ENCODE measurements at regions not wholly inside any gene's neighbourhood (a gene's known extent, or its start where the extent isn't known, plus 50 kb on each side); places are given as distances from the start of the nearest gene placed in this dataset.

DNA sequence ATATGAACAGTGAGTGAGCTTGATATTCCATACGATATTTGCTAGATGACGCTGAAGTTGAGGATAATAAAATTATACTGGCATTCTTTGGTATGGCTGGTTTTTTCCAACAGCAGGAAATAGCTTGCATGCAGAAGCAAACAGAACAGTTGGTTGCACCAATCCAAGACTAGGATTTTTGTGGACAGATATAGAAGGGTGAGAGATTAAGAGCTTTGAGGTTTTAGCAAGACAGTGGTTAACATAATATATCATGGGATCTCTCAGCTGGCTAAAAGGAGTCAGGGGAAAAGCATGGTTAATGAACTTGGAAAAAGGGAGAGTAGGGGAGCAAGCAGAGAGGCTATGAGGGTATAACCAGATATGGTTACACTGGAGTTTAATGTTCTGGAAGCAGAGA, 127.9 kb downstream of the DHX15 start:
- Histone ChIP-seq H3K9ac (ENCODE audit: low read length in 5 of 5) (no peak overlapping the region), H3K27me3 (ENCODE audit: control insufficient read depth in 5 of 5, insufficient read depth in 4 of 5, low read length in 5 of 5) (no peaks in the 10 kb centered on the region), H3K27ac (ENCODE audit: low read depth, low read length) (no peak overlapping the region), H3K36me3 (ENCODE audit: control insufficient read depth in 5 of 5, insufficient read depth in 5 of 5, low read length in 5 of 5) (no peaks in the 10 kb centered on the region), H3K9me3 (ENCODE audit: control insufficient read depth in 5 of 5, low read length in 5 of 5) (peaks cover 0 to 4% (median 0%) of the 10 kb centered on the region in 5 donors), H3K4me3 (ENCODE audit: low read depth in 1 of 5, low read length in 5 of 5) (no peak overlapping the region), H3K4me1 (ENCODE audit: control insufficient read depth in 5 of 5, insufficient read depth in 5 of 5, low read length in 5 of 5) (no peaks in the 10 kb centered on the region)

- Histone ChIP-seq H3K27me3 (ENCODE audit: control insufficient read depth in 5 of 5, insufficient read depth in 4 of 5, low read length in 5 of 5) (no peaks in the 10 kb centered on the region), H3K9ac (ENCODE audit: low read length in 5 of 5) (no peak overlapping the region)
Measured at GRCh38 chr4:24453951-24454350, 130.4 kb downstream of the DHX15 start.

GRCh38 chr4:24451870-24452269, 132.5 kb downstream of the DHX15 start:
- Histone ChIP-seq H3K9ac (ENCODE audit: low read length in 5 of 5) (no peak overlapping the region), H3K27ac (ENCODE audit: low read depth, low read length) (no peak overlapping the region), H3K4me1 (ENCODE audit: control insufficient read depth in 5 of 5, insufficient read depth in 5 of 5, low read length in 5 of 5) (peaks cover 0 to 6% (median 0%) of the 10 kb centered on the region in 5 donors), H3K4me3 (ENCODE audit: low read depth in 1 of 5, low read length in 5 of 5) (no peak overlapping the region), H3K36me3 (ENCODE audit: control insufficient read depth in 5 of 5, insufficient read depth in 5 of 5, low read length in 5 of 5) (no peaks in the 10 kb centered on the region), H3K27me3 (ENCODE audit: control insufficient read depth in 5 of 5, insufficient read depth in 4 of 5, low read length in 5 of 5) (no peaks in the 10 kb centered on the region), H3K9me3 (ENCODE audit: control insufficient read depth in 5 of 5, low read length in 5 of 5) (peaks cover 0 to 4% (median 0%) of the 10 kb centered on the region in 5 donors)

More at GRCh38 chr4:24453951-24454350, 130.4 kb downstream of the DHX15 start:
- H3K4me3 ChIP-seq (ENCODE audit: low read depth in 1 of 5, low read length in 5 of 5): no peak overlapping the region
- no peak overlapping the region for H3K27ac ChIP-seq (ENCODE audit: low read depth, low read length)
- H3K9me3 ChIP-seq (ENCODE audit: control insufficient read depth in 5 of 5, low read length in 5 of 5): peaks cover 0 to 4% (median 0%) of the 10 kb centered on the region in 5 donors
- H3K36me3 ChIP-seq (ENCODE audit: control insufficient read depth in 5 of 5, insufficient read depth in 5 of 5, low read length in 5 of 5): no peaks in the 10 kb centered on the region
- peaks cover 0 to 6% (median 0%) of the 10 kb centered on the region in 5 donors for H3K4me1 ChIP-seq (ENCODE audit: control insufficient read depth in 5 of 5, insufficient read depth in 5 of 5, low read length in 5 of 5)

DNA sequence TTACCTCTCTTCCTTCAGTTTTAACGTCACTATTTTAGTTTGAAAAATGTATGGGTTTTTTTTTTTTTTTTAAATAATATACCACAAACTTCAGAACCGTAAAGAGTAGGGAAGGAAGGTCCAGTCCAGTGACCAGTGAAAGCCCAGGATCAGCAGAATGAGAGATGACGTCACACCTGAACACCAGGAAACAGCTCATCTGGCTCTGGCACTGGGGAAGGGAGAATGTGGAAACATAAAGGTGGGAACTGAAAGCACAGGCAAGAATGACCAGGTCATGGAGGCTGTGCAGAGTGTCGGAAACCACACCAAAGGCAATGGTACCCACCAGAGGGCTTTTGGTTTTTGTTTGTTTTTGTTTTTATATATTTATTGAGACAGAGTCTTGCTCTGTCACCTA, 141.2 kb downstream of the DHX15 start:
- Histone ChIP-seq H3K4me3 (ENCODE audit: low read depth in 1 of 5, low read length in 5 of 5) (no peak overlapping the region), H3K27ac (ENCODE audit: low read depth, low read length) (no peak overlapping the region), H3K4me1 (ENCODE audit: control insufficient read depth in 5 of 5, insufficient read depth in 5 of 5, low read length in 5 of 5) (peaks cover 0 to 9% (median 6%) of the 10 kb centered on the region in 5 donors), H3K9ac (ENCODE audit: low read length in 5 of 5) (no peak overlapping the region), H3K27me3 (ENCODE audit: control insufficient read depth in 5 of 5, insufficient read depth in 4 of 5, low read length in 5 of 5) (no peaks in the 10 kb centered on the region), H3K9me3 (ENCODE audit: control insufficient read depth in 5 of 5, low read length in 5 of 5) (no peaks in the 10 kb centered on the region), H3K36me3 (ENCODE audit: control insufficient read depth in 5 of 5, insufficient read depth in 5 of 5, low read length in 5 of 5) (no peaks in the 10 kb centered on the region)

GRCh38 chr4:24440765-24441164, 143.6 kb downstream of the DHX15 start:
- no peak overlapping the region for H3K4me3 ChIP-seq (ENCODE audit: low read depth in 1 of 5, low read length in 5 of 5)
- no peaks in the 10 kb centered on the region for H3K36me3 ChIP-seq (ENCODE audit: control insufficient read depth in 5 of 5, insufficient read depth in 5 of 5, low read length in 5 of 5)
- H3K27me3 ChIP-seq (ENCODE audit: control insufficient read depth in 5 of 5, insufficient read depth in 4 of 5, low read length in 5 of 5): no peaks in the 10 kb centered on the region
- no peaks in the 10 kb centered on the region for H3K9me3 ChIP-seq (ENCODE audit: control insufficient read depth in 5 of 5, low read length in 5 of 5)
- H3K9ac ChIP-seq (ENCODE audit: low read length in 5 of 5): no peak overlapping the region
- H3K27ac ChIP-seq (ENCODE audit: low read depth, low read length): no peak overlapping the region
- peaks cover 0 to 9% (median 6%) of the 10 kb centered on the region in 5 donors for H3K4me1 ChIP-seq (ENCODE audit: control insufficient read depth in 5 of 5, insufficient read depth in 5 of 5, low read length in 5 of 5)

DNA sequence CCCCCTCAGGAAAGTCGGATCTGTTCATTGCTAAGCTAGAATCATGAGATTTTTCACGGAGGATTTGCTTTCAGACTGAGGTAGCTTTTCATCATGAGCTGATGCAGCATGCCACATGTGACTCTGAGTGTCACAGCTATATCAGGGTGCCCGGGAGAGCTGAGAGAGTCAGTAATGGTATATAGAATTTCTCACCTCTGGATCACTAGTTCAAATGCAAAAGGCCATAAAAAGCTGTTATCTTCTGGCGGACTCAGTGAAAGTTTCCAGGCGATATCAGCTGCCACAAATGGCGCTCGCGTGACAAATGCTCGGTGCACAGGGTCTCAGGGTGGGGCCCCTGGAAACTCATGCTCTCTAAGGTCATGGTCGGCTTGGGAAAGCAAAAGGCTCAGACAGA, 150.1 kb downstream of the DHX15 start:
- no peak overlapping the region for H3K4me3 ChIP-seq (ENCODE audit: low read depth in 1 of 5, low read length in 5 of 5)
- no peaks in the 10 kb centered on the region for H3K9me3 ChIP-seq (ENCODE audit: control insufficient read depth in 5 of 5, low read length in 5 of 5)
- no peaks in the 10 kb centered on the region for H3K36me3 ChIP-seq (ENCODE audit: control insufficient read depth in 5 of 5, insufficient read depth in 5 of 5, low read length in 5 of 5)
- H3K4me1 ChIP-seq (ENCODE audit: control insufficient read depth in 5 of 5, insufficient read depth in 5 of 5, low read length in 5 of 5): peaks cover 0 to 1% (median under 1%) of the 10 kb centered on the region in 5 donors
- no peak overlapping the region for H3K9ac ChIP-seq (ENCODE audit: low read length in 5 of 5)
- H3K27me3 ChIP-seq (ENCODE audit: control insufficient read depth in 5 of 5, insufficient read depth in 4 of 5, low read length in 5 of 5): peaks cover 0 to 5% (median 3%) of the 10 kb centered on the region in 5 donors
- no peak overlapping the region for H3K27ac ChIP-seq (ENCODE audit: low read depth, low read length)

DNA sequence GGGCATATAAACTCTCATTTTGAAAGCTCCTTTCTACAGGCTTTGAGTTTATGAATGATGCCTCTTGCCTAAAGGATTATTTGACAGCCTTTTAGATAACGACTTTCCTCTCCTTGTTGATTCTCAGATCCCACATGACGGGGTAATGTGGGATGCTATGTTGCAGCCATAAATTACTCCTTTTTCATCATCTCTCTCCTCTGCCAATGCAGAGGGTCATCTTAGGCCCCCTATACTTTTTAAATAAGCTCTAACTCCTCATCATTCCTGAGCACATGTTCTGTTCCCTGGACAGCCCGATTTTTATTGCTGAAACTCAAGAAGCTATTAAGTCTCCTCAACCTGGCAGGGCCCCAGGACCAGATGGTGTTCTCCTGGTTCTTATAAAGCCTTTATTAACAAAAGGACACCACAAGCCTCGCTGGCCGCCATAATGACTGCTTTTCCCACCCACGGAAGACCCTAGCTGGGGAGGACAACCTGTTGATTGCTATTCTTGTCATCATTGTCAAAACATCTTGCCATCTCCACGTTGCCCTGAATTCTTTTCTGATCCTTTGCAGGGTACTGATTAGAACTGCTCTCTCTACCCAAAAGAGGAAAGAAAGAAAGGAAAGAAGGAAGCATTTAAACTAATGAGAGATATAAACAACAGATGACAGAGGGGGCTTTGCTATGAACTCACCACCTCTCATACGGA, 150.7 kb downstream of the DHX15 start:
- Histone ChIP-seq H3K27me3 (ENCODE audit: control insufficient read depth in 5 of 5, insufficient read depth in 4 of 5, low read length in 5 of 5) (peaks cover 0 to 5% (median 3%) of the 10 kb centered on the region in 5 donors), H3K9me3 (ENCODE audit: control insufficient read depth in 5 of 5, low read length in 5 of 5) (no peaks in the 10 kb centered on the region), H3K9ac (ENCODE audit: low read length in 5 of 5) (no peak overlapping the region), H3K36me3 (ENCODE audit: control insufficient read depth in 5 of 5, insufficient read depth in 5 of 5, low read length in 5 of 5) (no peaks in the 10 kb centered on the region), H3K27ac (ENCODE audit: low read depth, low read length) (no peak overlapping the region), H3K4me3 (ENCODE audit: low read depth in 1 of 5, low read length in 5 of 5) (no peak overlapping the region), H3K4me1 (ENCODE audit: control insufficient read depth in 5 of 5, insufficient read depth in 5 of 5, low read length in 5 of 5) (no peaks in the 10 kb centered on the region)

DNA sequence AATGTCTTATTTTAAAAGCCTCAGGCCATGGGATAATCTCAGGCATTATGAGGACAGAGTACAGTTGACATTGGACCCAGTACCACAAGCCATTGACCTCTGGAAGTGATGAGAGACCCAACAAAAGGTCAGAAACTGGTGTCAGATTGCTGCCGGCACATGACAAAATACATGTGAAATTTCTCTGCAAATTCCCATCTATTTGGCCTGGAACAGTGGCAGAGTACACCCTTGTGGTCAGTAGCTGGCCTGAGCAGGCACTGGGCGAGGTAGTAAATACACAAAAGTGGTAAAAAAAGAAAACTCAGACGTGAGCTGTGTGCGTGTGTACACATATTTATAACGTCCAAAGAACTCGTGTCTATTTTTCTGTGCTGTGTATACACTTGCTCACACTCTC, 155.5 kb downstream of the DHX15 start:
- H3K27ac ChIP-seq (ENCODE audit: low read depth, low read length): no peak overlapping the region

GRCh38 chr4:24426557-24426956, 157.8 kb downstream of the DHX15 start:
- Histone ChIP-seq H3K36me3 (ENCODE audit: control insufficient read depth in 5 of 5, insufficient read depth in 5 of 5, low read length in 5 of 5) (no peaks in the 10 kb centered on the region), H3K27me3 (ENCODE audit: control insufficient read depth in 5 of 5, insufficient read depth in 4 of 5, low read length in 5 of 5) (no peaks in the 10 kb centered on the region), H3K4me1 (ENCODE audit: control insufficient read depth in 5 of 5, insufficient read depth in 5 of 5, low read length in 5 of 5) (no peaks in the 10 kb centered on the region), H3K9me3 (ENCODE audit: control insufficient read depth in 5 of 5, low read length in 5 of 5) (no peaks in the 10 kb centered on the region), H3K9ac (ENCODE audit: low read length in 5 of 5) (no peak overlapping the region), H3K27ac (ENCODE audit: low read depth, low read length) (no peak overlapping the region), H3K4me3 (ENCODE audit: low read depth in 1 of 5, low read length in 5 of 5) (no peak overlapping the region)

More for the DNA sequence above, 155.5 kb downstream of the DHX15 start:
- Histone ChIP-seq H3K9me3 (ENCODE audit: control insufficient read depth in 5 of 5, low read length in 5 of 5) (no peaks in the 10 kb centered on the region), H3K4me1 (ENCODE audit: control insufficient read depth in 5 of 5, insufficient read depth in 5 of 5, low read length in 5 of 5) (no peaks in the 10 kb centered on the region), H3K36me3 (ENCODE audit: control insufficient read depth in 5 of 5, insufficient read depth in 5 of 5, low read length in 5 of 5) (no peaks in the 10 kb centered on the region), H3K27me3 (ENCODE audit: control insufficient read depth in 5 of 5, insufficient read depth in 4 of 5, low read length in 5 of 5) (no peaks in the 10 kb centered on the region), H3K4me3 (ENCODE audit: low read depth in 1 of 5, low read length in 5 of 5) (no peak overlapping the region), H3K9ac (ENCODE audit: low read length in 5 of 5) (no peak overlapping the region)

GRCh38 chr4:24425863-24426262, 158.5 kb downstream of the DHX15 start:
- Histone ChIP-seq H3K9me3 (ENCODE audit: control insufficient read depth in 5 of 5, low read length in 5 of 5) (no peaks in the 10 kb centered on the region), H3K27ac (ENCODE audit: low read depth, low read length) (no peak overlapping the region), H3K4me3 (ENCODE audit: low read depth in 1 of 5, low read length in 5 of 5) (no peak overlapping the region), H3K36me3 (ENCODE audit: control insufficient read depth in 5 of 5, insufficient read depth in 5 of 5, low read length in 5 of 5) (no peaks in the 10 kb centered on the region), H3K4me1 (ENCODE audit: control insufficient read depth in 5 of 5, insufficient read depth in 5 of 5, low read length in 5 of 5) (no peaks in the 10 kb centered on the region), H3K27me3 (ENCODE audit: control insufficient read depth in 5 of 5, insufficient read depth in 4 of 5, low read length in 5 of 5) (no peaks in the 10 kb centered on the region), H3K9ac (ENCODE audit: low read length in 5 of 5) (no peak overlapping the region)
